ENCODE measurements at regions not wholly inside any gene's neighbourhood (a gene's known extent, or its start where the extent isn't known, plus 50 kb on each side); places are given as distances from the start of the nearest gene placed in this dataset.

- DNase-seq (no peak), ATAC-seq (ENCODE audit: low read depth in 2 of 2) (no peak)
- Mint-ChIP-seq H3K27ac (no peak overlapping the region), H3K36me3 (no peaks in the 10 kb centered on the region), H3K9me3 (peaks cover 0 to 10% (median 4%) of the 10 kb centered on the region in 7 donors), H3K4me1 (no peaks in the 10 kb centered on the region), H3K4me3 (no peak overlapping the region), H3K27me3 (no peaks in the 10 kb centered on the region)
Observed at GRCh38 chr2:79387431-79387830, 125.4 kb upstream of the CTNNA2 start.

GRCh38 chr2:79383681-79384080, 129.2 kb upstream of the CTNNA2 start:
- H3K27ac Mint-ChIP-seq: peak overlapping the region in 1 of 6 donors; percentile 6
- H3K4me1 Mint-ChIP-seq: no peaks in the 10 kb centered on the region
- peaks cover 0 to 6% (median 3%) of the 10 kb centered on the region in 7 donors for H3K9me3 Mint-ChIP-seq
- no peak for DNase-seq
- no peaks in the 10 kb centered on the region for H3K27me3 Mint-ChIP-seq
- H3K4me3 Mint-ChIP-seq: no peak overlapping the region
- no peak for ATAC-seq (ENCODE audit: low read depth in 2 of 2)
- no peaks in the 10 kb centered on the region for H3K36me3 Mint-ChIP-seq

DNA sequence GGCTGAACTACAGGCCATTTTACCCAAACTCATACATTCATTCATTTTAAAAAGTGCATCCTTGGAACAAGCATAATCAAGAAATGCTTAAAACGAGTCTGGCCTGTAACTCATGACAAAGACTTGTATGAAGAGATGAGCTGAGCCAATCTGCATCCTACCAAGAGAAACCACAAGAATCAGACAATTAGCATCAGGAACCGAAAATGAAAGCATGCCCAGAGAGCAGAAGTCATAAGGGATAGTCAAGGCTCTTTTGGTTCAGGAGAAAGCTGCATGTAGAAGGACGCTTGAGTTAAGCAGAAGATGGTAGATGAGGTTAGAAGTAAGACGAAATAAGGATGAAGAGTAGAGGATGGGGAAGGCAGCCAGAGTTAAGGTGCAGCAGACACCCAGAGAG, 137.0 kb upstream of the CTNNA2 start:
- no peak for DNase-seq
- H3K4me1 Mint-ChIP-seq: no peaks in the 10 kb centered on the region
- no peaks in the 10 kb centered on the region for H3K27me3 Mint-ChIP-seq
- no peak for ATAC-seq (ENCODE audit: low read depth in 2 of 2)
- H3K36me3 Mint-ChIP-seq: no peaks in the 10 kb centered on the region
- H3K27ac Mint-ChIP-seq: no peak overlapping the region
- peaks cover 0 to 12% (median 3%) of the 10 kb centered on the region in 7 donors for H3K9me3 Mint-ChIP-seq
- H3K4me3 Mint-ChIP-seq: no peak overlapping the region

- Mint-ChIP-seq H3K4me3 (no peak overlapping the region), H3K27ac (no peak overlapping the region), H3K9me3 (peaks cover 0 to 12% (median 3%) of the 10 kb centered on the region in 7 donors), H3K27me3 (no peaks in the 10 kb centered on the region), H3K36me3 (no peaks in the 10 kb centered on the region), H3K4me1 (no peaks in the 10 kb centered on the region)
- DNase-seq (no peak), ATAC-seq (ENCODE audit: low read depth in 2 of 2) (no peak)
Observed at GRCh38 chr2:79373358-79374130, 139.3 kb upstream of the CTNNA2 start.

DNA sequence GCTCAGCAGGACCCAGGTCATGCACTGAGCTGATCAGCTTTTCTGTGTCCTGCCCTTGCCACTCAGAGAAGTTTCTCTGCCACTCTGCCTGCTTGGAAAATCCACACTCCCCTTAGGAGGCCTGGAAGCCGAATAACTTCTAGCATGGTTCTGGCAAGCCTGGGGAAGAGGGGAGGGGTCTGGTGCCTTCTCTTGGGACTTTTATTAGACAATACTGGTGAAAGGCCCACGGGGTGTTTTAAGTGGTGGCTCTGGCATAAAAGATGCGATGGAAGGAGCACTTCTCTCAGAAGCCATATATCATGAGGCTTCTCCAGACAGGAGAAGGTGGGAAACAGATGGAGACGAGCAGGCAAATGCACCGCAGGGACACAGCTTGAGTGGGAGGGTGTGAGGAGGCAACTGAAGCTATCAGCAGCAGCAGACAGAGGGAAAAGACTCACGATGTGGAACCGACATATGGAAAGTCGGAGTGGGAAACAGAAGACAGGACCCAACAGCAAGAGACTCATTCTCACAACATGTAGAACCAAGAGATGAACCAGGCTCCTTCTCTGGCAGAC, 141.8 kb upstream of the CTNNA2 start:
- H3K4me3 Mint-ChIP-seq: no peak overlapping the region

DNA sequence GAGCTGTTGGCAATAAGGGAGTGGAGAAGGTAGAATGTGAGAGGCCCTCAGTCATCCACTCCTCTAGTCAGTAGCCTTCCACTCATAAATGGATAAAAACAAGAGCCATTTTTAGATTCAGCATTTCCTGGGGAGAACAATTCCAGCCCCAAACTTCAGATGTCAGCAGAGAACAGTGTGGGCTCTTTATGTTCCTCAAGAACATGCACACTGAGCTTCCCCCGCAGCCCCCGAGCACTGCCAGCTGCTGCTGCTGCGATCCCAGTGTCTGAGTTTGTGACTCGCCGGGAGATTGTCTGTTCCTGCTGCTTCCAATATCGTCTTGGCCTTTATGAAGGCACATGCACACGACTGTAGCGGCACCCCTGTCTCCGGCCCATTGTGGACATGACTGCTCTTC, 143.7 kb upstream of the CTNNA2 start:
- ATAC-seq (ENCODE audit: low read depth in 2 of 2): no peak
- Mint-ChIP-seq H3K27me3 (no peaks in the 10 kb centered on the region), H3K4me3 (no peak overlapping the region)

More for the DNA sequence above, 141.8 kb upstream of the CTNNA2 start:
- DNase-seq (no peak), ATAC-seq (ENCODE audit: low read depth in 2 of 2) (no peak)
- Mint-ChIP-seq H3K4me1 (no peaks in the 10 kb centered on the region), H3K9me3 (peaks cover 0 to 11% (median 3%) of the 10 kb centered on the region in 7 donors), H3K27me3 (no peaks in the 10 kb centered on the region), H3K36me3 (no peaks in the 10 kb centered on the region), H3K27ac (no peak overlapping the region)

GRCh38 chr2:79368116-79368630, 144.7 kb upstream of the CTNNA2 start:
- no peak for ATAC-seq (ENCODE audit: low read depth in 2 of 2)
- DNase-seq: no peak
- Mint-ChIP-seq H3K4me3 (no peak overlapping the region), H3K9me3 (peaks cover 0 to 8% (median 4%) of the 10 kb centered on the region in 7 donors), H3K4me1 (no peaks in the 10 kb centered on the region), H3K27me3 (no peaks in the 10 kb centered on the region), H3K36me3 (no peaks in the 10 kb centered on the region), H3K27ac (no peak overlapping the region)

More for the DNA sequence above, 143.7 kb upstream of the CTNNA2 start:
- H3K36me3 Mint-ChIP-seq: no peaks in the 10 kb centered on the region
- H3K9me3 Mint-ChIP-seq: peaks cover 0 to 8% (median 0%) of the 10 kb centered on the region in 7 donors
- peak overlapping the region in 1 of 6 donors; percentile 38 for H3K27ac Mint-ChIP-seq
- H3K4me1 Mint-ChIP-seq: no peaks in the 10 kb centered on the region
- no peak for DNase-seq

DNA sequence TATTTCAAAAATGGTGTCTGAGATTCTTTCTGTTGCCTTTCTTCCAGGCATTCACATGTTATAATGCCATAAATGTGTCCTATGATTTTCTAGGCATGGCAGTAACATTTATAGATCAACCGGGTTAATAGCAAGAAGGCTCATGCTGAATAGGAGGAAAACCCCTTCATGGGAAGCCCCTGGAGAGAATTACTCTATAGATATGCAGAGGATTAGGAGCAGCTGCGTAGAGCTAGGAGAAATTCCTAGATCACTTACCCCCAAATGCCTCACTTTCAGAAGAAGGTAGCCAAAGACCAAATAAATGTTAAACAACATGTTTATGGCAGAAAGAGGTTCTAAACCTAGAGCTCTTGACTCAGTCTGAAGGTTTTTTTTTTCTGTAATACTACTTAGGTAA, 153.4 kb upstream of the CTNNA2 start:
- DNase-seq: no peak
- Mint-ChIP-seq H3K9me3 (peaks cover 0 to 17% (median 7%) of the 10 kb centered on the region in 7 donors), H3K4me1 (no peaks in the 10 kb centered on the region), H3K4me3 (no peak overlapping the region), H3K36me3 (no peaks in the 10 kb centered on the region), H3K27ac (no peak overlapping the region), H3K27me3 (no peaks in the 10 kb centered on the region)
- ATAC-seq (ENCODE audit: low read depth in 2 of 2): no peak

DNA sequence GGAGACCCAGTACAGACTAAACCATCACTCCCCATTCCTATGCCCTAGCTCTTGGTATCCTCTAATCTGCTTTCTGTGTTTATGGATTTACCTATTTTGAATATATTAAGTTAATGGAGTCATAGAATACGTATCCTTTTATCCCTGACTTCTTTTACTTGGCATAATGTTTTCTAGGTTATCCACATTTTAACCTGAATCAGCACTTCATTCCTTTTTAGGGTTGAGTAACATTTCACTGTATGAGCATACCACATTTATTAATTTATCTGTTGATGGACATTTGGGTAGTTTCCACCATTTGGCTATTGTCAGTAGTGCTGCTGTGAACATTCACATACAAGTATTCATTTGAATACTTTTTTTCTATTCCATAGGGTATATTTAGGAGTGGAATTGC, 157.3 kb upstream of the CTNNA2 start:
- Mint-ChIP-seq H3K9me3 (peaks cover 0 to 31% (median 10%) of the 10 kb centered on the region in 7 donors), H3K36me3 (no peaks in the 10 kb centered on the region), H3K27me3 (no peaks in the 10 kb centered on the region), H3K4me3 (no peak overlapping the region), H3K27ac (no peak overlapping the region), H3K4me1 (no peaks in the 10 kb centered on the region)
- DNase-seq (no peak), ATAC-seq (ENCODE audit: low read depth in 2 of 2) (no peak)

- Mint-ChIP-seq H3K27me3 (no peaks in the 10 kb centered on the region), H3K4me3 (no peak overlapping the region), H3K4me1 (no peaks in the 10 kb centered on the region), H3K9me3 (peaks cover 0 to 18% (median 5%) of the 10 kb centered on the region in 7 donors), H3K36me3 (no peaks in the 10 kb centered on the region), H3K27ac (no peak overlapping the region)
- DNase-seq (no peak), ATAC-seq (ENCODE audit: low read depth in 2 of 2) (no peak)
Observed at GRCh38 chr2:79327460-79327859, 167.9 kb upstream of the REG3A start.

- Mint-ChIP-seq H3K27me3 (no peaks in the 10 kb centered on the region), H3K36me3 (no peaks in the 10 kb centered on the region), H3K4me1 (no peaks in the 10 kb centered on the region), H3K4me3 (no peak overlapping the region), H3K27ac (no peak overlapping the region), H3K9me3 (peaks cover 0 to 5% (median 0%) of the 10 kb centered on the region in 7 donors)
- ATAC-seq (ENCODE audit: low read depth in 2 of 2) (no peak), DNase-seq (no peak)
Observed at GRCh38 chr2:79320871-79321270, 161.3 kb upstream of the REG3A start.

GRCh38 chr2:79294994-79295393, 135.4 kb upstream of the REG3A start:
- Mint-ChIP-seq H3K4me1 (no peaks in the 10 kb centered on the region), H3K4me3 (no peak overlapping the region), H3K9me3 (peaks cover 0 to 12% (median 0%) of the 10 kb centered on the region in 7 donors), H3K36me3 (no peaks in the 10 kb centered on the region), H3K27ac (no peak overlapping the region), H3K27me3 (no peaks in the 10 kb centered on the region)
- ATAC-seq (ENCODE audit: low read depth in 2 of 2): no peak
- no peak for DNase-seq

DNA sequence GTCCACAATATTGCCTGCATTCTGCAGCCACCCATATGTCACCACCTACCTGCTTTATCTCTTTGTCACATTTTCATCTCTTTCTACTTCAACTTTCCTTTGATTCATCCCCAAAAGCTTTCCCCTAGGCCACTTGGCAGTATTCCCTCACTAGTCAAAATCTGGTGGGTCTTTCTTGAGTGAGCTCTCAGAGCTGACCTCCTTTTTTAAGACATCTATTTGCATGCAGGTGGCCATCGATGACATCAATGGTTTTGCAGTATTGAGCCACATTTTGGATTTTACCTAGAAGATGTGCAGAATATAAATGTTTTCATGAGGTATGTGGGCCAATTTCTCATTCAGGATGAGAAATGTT, 133.4 kb upstream of the REG3A start:
- Mint-ChIP-seq H3K27ac (no peak overlapping the region), H3K4me3 (no peak overlapping the region), H3K4me1 (no peaks in the 10 kb centered on the region), H3K27me3 (no peaks in the 10 kb centered on the region), H3K36me3 (no peaks in the 10 kb centered on the region), H3K9me3 (peaks cover 0 to 22% (median 6%) of the 10 kb centered on the region in 7 donors)
- ATAC-seq (ENCODE audit: low read depth in 2 of 2): no peak
- DNase-seq: no peak

- Mint-ChIP-seq H3K27me3 (no peaks in the 10 kb centered on the region), H3K27ac (no peak overlapping the region), H3K4me3 (no peak overlapping the region)
Observed at GRCh38 chr2:79292239-79292957, 132.8 kb upstream of the REG3A start.

More at GRCh38 chr2:79292239-79292957, 132.8 kb upstream of the REG3A start:
- peaks cover 0 to 18% (median 6%) of the 10 kb centered on the region in 7 donors for H3K9me3 Mint-ChIP-seq
- ATAC-seq (ENCODE audit: low read depth in 2 of 2) (no peak), DNase-seq (no peak)
- H3K4me1 Mint-ChIP-seq: no peaks in the 10 kb centered on the region
- H3K36me3 Mint-ChIP-seq: no peaks in the 10 kb centered on the region
